ENCODE measurements at regions not wholly inside any gene's neighbourhood (a gene's known extent, or its start where the extent isn't known, plus 50 kb on each side); places are given as distances from the start of the nearest gene placed in this dataset.

GRCh38 chr6:22913612-22914011 lies 344.2 kb downstream of the HDGFL1 start:
- Histone ChIP-seq H3K4me3 (ENCODE audit: low read depth, low read length) (no peak overlapping the region), H3K36me3 (ENCODE audit: control insufficient read depth, insufficient read depth, low read length) (no peaks in the 10 kb centered on the region), H3K27me3 (ENCODE audit: control insufficient read depth, insufficient read depth, low read length) (no peaks in the 10 kb centered on the region)
- no peak for TF ChIP-seq CTCF (IDR thresholded peaks at IDR 0.05; ENCODE audit: insufficient read depth, low read length, poor library complexity, severe bottlenecking)
- no peak for DNase-seq (ENCODE audit: low read depth)

- DNase-seq (ENCODE audit: low read depth): no peak
- Histone ChIP-seq H3K27me3 (ENCODE audit: control insufficient read depth, insufficient read depth, low read length) (no peaks in the 10 kb centered on the region), H3K4me3 (ENCODE audit: low read depth, low read length) (no peak overlapping the region), H3K36me3 (ENCODE audit: control insufficient read depth, insufficient read depth, low read length) (no peaks in the 10 kb centered on the region)
- no peak for TF ChIP-seq CTCF (IDR thresholded peaks at IDR 0.05; ENCODE audit: insufficient read depth, low read length, poor library complexity, severe bottlenecking)
Observed at GRCh38 chr6:22917344-22917743, 348.0 kb downstream of the HDGFL1 start.

GRCh38 chr6:22921828-22922227 lies 352.5 kb downstream of the HDGFL1 start:
- no peak for DNase-seq (ENCODE audit: low read depth)
- no peak for TF ChIP-seq CTCF (IDR thresholded peaks at IDR 0.05; ENCODE audit: insufficient read depth, low read length, poor library complexity, severe bottlenecking)
- Histone ChIP-seq H3K27me3 (ENCODE audit: control insufficient read depth, insufficient read depth, low read length) (no peaks in the 10 kb centered on the region), H3K4me3 (ENCODE audit: low read depth, low read length) (no peak overlapping the region), H3K36me3 (ENCODE audit: control insufficient read depth, insufficient read depth, low read length) (no peaks in the 10 kb centered on the region)

GRCh38 chr6:22925304-22925835 lies 356.0 kb downstream of the HDGFL1 start:
- Histone ChIP-seq H3K27me3 (ENCODE audit: control insufficient read depth, insufficient read depth, low read length) (no peaks in the 10 kb centered on the region), H3K4me3 (ENCODE audit: low read depth, low read length) (no peak overlapping the region), H3K36me3 (ENCODE audit: control insufficient read depth, insufficient read depth, low read length) (no peaks in the 10 kb centered on the region)
- TF ChIP-seq CTCF (IDR thresholded peaks at IDR 0.05; ENCODE audit: insufficient read depth, low read length, poor library complexity, severe bottlenecking): no peak
- DNase-seq (ENCODE audit: low read depth): no peak

GRCh38 chr6:22925920-22926789 lies 356.8 kb downstream of the HDGFL1 start:
- no peak for TF ChIP-seq CTCF (IDR thresholded peaks at IDR 0.05; ENCODE audit: insufficient read depth, low read length, poor library complexity, severe bottlenecking)
- Histone ChIP-seq H3K4me3 (ENCODE audit: low read depth, low read length) (no peak overlapping the region), H3K27me3 (ENCODE audit: control insufficient read depth, insufficient read depth, low read length) (no peaks in the 10 kb centered on the region), H3K36me3 (ENCODE audit: control insufficient read depth, insufficient read depth, low read length) (no peaks in the 10 kb centered on the region)
- no peak for DNase-seq (ENCODE audit: low read depth)

Data from kidney epithelial cell (primary cell).